Sigmoid colon (tissue), 6 donors: ENCODE measurements at regions not wholly inside any gene's neighbourhood (a gene's known extent, or its start where the extent isn't known, plus 50 kb on each side); places are given as distances from the start of the nearest gene placed in this dataset.

Source experiments
- DNase-seq: peaks from one replicate; pipeline ENCODE4 v3.0.0-alpha.2; 2019
- H3K27ac ChIP-seq, 4 donors: fragments of 200-600 bp; sonication (generic); one replicate each; pipeline ENCODE4 v1.5.1; 2016 to 2019; ENCODE audit warnings: mild to moderate bottlenecking in 1 of 4
- H3K27me3 ChIP-seq, 3 donors: fragments of 200-600 bp; sonication (generic); one replicate each; pipeline ENCODE4 v1.5.1; 2019; ENCODE audit warnings: mild to moderate bottlenecking in 1 of 3
- H3K36me3 ChIP-seq, 4 donors: fragments of 200-600 bp; sonication (generic); one replicate each; pipeline ENCODE4 v1.5.1; 2016 to 2019
- H3K4me1 ChIP-seq, 4 donors: fragments of 200-600 bp; sonication (generic); one replicate each; pipeline ENCODE4 v1.5.1; 2017 to 2019
- H3K4me3 ChIP-seq, 4 donors: fragments of 200-600 bp; sonication (generic); one replicate each; pipeline ENCODE4 v1.5.1; 2017 to 2019; ENCODE audit warnings: mild to moderate bottlenecking in 2 of 4, moderate library complexity in 1 of 4
- H3K9me3 ChIP-seq, 4 donors: fragments of 200-600 bp in 3 of 4; sonication (generic) in 3 of 4; one replicate each; pipeline versions ENCODE4 v1.5.1 to v1.6.1; 2013 to 2019
- EP300 ChIP-seq, 4 donors: sonication (generic); formaldehyde crosslinking; IDR thresholded peaks; one replicate each; pipeline ENCODE4 v1.6.1; 2017; ENCODE audit warnings: antibody characterized with exemption in 4 of 4
- POLR2A ChIP-seq, 2 donors: fragments of 450-650 bp; IDR thresholded peaks; one replicate each; pipeline ENCODE4 v1.6.1; 2016; ENCODE audit warnings: antibody characterized with exemption in 2 of 2, mild to moderate bottlenecking in 2 of 2, moderate library complexity in 2 of 2
- POLR2AphosphoS5 ChIP-seq, 4 donors: sonication (generic); formaldehyde crosslinking; IDR thresholded peaks; one replicate each; pipeline ENCODE4 v1.6.1; 2017; ENCODE audit warnings: antibody characterized with exemption in 4 of 4
- WGBS, 2 donors: extraction: QIAGEN DNeasy Blood & Tissue Kit; methylation state at CpG; one replicate each; pipeline ENCODE4 v1.1.7; 2013; 5-methylcytosine and 5-hydroxymethylcytosine counted together
- intact Hi-C: fragments of 100-400 bp; cut with DNase I; formaldehyde crosslinking; loops from one replicate; pipeline ENCODE4 v1.15.1; 2023
- TF ChIP-seq, protein P1 (sequence below), 4 experiments: fragments of 450-650 bp in 3 of 4; fragments of 200-600 bp in 1 of 4; IDR thresholded peaks; one replicate each; pipeline ENCODE4 v1.5.1; 2016 to 2019; ENCODE audit warnings: antibody characterized with exemption in 4 of 4, mild to moderate bottlenecking in 3 of 4, moderate library complexity in 2 of 4
- donor health status: healthy with polysubstance abuse.
- donor health status: healthy.

DNA sequence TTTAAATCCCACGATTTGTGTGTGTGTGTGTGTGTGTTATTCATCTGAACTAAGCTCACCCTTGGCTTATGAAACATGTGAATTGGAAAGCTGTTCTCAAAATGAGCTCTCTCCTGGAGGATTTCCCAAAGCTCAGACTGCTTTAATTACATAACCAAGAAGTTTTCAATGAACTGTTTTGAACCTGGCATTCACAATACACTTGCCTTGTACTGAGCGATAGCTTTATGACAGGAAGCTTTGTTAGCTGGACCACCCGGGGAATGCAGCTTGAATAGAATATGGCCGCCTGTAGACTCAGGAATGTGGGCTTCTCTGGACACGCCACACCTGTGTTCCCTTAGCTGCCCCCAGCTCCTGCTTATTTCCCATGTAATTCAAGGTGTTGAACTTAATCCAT, 71.4 kb upstream of the PREP start:
- H3K36me3 ChIP-seq: no peaks in the 10 kb centered on the region
- no peak for DNase-seq
- TF ChIP-seq POLR2AphosphoS5 (IDR thresholded peaks at IDR 0.05): no peak
- TF ChIP-seq EP300 (IDR thresholded peaks at IDR 0.05): no peak
- TF ChIP-seq POLR2A (IDR thresholded peaks at IDR 0.05): no peak
- TF ChIP-seq, protein P1, sequence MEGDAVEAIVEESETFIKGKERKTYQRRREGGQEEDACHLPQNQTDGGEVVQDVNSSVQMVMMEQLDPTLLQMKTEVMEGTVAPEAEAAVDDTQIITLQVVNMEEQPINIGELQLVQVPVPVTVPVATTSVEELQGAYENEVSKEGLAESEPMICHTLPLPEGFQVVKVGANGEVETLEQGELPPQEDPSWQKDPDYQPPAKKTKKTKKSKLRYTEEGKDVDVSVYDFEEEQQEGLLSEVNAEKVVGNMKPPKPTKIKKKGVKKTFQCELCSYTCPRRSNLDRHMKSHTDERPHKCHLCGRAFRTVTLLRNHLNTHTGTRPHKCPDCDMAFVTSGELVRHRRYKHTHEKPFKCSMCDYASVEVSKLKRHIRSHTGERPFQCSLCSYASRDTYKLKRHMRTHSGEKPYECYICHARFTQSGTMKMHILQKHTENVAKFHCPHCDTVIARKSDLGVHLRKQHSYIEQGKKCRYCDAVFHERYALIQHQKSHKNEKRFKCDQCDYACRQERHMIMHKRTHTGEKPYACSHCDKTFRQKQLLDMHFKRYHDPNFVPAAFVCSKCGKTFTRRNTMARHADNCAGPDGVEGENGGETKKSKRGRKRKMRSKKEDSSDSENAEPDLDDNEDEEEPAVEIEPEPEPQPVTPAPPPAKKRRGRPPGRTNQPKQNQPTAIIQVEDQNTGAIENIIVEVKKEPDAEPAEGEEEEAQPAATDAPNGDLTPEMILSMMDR (IDR thresholded peaks at IDR 0.05): no peak
- no peaks in the 10 kb centered on the region for H3K4me1 ChIP-seq
- peaks cover 0 to 5% (median 0%) of the 10 kb centered on the region in 4 donors for H3K9me3 ChIP-seq
- intact Hi-C loops: no loop called here
- no peaks in the 10 kb centered on the region for H3K27me3 ChIP-seq
- no peak overlapping the region for H3K4me3 ChIP-seq
- WGBS, 2 donors: 76 to 84% methylated on average over 5 of the region's 5 CpGs
- no peak overlapping the region for H3K27ac ChIP-seq

DNA sequence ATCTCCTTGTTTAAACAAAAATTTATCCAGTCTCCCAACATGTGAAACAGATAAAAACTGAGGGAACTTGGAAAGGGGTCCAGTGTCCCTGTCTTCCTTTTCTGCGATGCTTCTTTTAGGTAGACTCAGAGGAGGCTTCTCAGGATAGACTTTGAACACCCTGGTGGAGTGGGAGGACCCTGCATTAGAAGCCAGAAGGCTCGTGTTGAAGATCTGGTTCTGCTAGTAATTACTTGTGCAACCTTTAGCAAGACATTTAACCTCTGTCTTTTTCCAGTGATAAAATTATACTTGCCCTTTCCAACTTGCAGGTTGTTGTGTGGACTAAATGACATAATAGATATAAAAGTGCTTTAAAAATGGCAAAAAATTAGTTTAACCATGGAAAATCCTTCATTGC, 67.1 kb upstream of the PREP start:
- H3K36me3 ChIP-seq: no peaks in the 10 kb centered on the region
- no peaks in the 10 kb centered on the region for H3K4me1 ChIP-seq
- no peaks in the 10 kb centered on the region for H3K27me3 ChIP-seq
- TF ChIP-seq POLR2AphosphoS5 (IDR thresholded peaks at IDR 0.05): no peak
- TF ChIP-seq, protein P1 (IDR thresholded peaks at IDR 0.05): no peak
- no peak for TF ChIP-seq EP300 (IDR thresholded peaks at IDR 0.05)
- TF ChIP-seq POLR2A (IDR thresholded peaks at IDR 0.05): no peak
- H3K9me3 ChIP-seq: peaks cover 0 to 14% (median 3%) of the 10 kb centered on the region in 4 donors
- H3K4me3 ChIP-seq: no peak overlapping the region
- 59 to 70% methylated on average over 2 of the region's 2 CpGs for WGBS, 2 donors
- intact Hi-C loops: no loop called here
- DNase-seq: no peak
- no peak overlapping the region for H3K27ac ChIP-seq

DNA sequence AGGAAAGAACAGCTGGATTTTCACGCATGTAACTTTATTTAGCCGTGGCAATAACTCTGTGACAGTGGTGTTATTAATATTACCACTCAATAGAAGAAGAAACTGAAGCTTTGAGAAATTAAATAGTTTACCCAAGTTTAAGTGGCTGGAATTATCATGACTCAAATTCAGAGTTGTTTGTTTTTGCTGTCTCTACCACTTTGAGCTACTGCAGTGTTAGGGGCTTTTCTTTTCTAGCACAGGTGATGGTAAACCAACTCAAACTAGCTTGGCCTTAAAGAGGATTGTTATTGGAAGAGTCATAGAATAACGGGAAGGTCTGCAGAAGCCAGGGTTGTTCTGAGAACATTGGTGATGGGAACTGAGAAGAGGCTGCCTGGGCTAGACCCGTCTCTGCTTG, 66.0 kb upstream of the PREP start:
- 75 to 83% methylated on average over 4 of the region's 4 CpGs for WGBS, 2 donors

DNA sequence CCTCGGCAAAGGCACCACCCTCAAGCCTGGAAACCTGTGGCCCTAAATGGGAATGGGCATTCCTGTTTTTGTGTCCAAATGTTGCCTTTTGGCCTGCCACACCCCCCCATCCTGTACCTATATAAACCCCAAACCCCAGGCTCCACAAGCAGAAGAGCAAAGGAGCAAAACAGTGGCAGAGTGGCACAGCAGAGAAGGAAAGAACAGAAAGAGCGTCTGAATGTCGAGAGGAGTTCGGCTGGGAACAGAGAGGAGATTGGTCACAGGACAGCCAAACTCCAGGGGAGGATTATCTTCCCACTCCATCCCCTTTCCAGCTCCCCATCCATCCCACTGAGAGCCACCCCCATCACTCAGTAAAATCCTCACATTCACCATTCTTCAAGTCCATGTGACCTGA, 58.0 kb upstream of the PREP start:
- intact Hi-C loops: no loop called here
- no peaks in the 10 kb centered on the region for H3K27me3 ChIP-seq
- no peak for DNase-seq
- peaks cover 0 to 7% (median under 1%) of the 10 kb centered on the region in 4 donors for H3K9me3 ChIP-seq
- H3K4me3 ChIP-seq: no peak overlapping the region
- H3K27ac ChIP-seq: no peak overlapping the region
- TF ChIP-seq, protein P1 (IDR thresholded peaks at IDR 0.05): no peak
- TF ChIP-seq POLR2A (IDR thresholded peaks at IDR 0.05) (no peak), EP300 (IDR thresholded peaks at IDR 0.05) (no peak), POLR2AphosphoS5 (IDR thresholded peaks at IDR 0.05) (no peak)
- H3K4me1 ChIP-seq: no peaks in the 10 kb centered on the region
- 97 to 98% methylated on average over 4 of the region's 4 CpGs for WGBS, 2 donors
- no peaks in the 10 kb centered on the region for H3K36me3 ChIP-seq

More for the DNA sequence above, 66.0 kb upstream of the PREP start:
- TF ChIP-seq POLR2AphosphoS5 (IDR thresholded peaks at IDR 0.05): no peak
- no peak for TF ChIP-seq POLR2A (IDR thresholded peaks at IDR 0.05)
- no peak for TF ChIP-seq EP300 (IDR thresholded peaks at IDR 0.05)
- TF ChIP-seq, protein P1 (IDR thresholded peaks at IDR 0.05): no peak
- Histone ChIP-seq H3K4me1 (no peaks in the 10 kb centered on the region), H3K4me3 (no peak overlapping the region), H3K27me3 (no peaks in the 10 kb centered on the region), H3K9me3 (peaks cover 0 to 14% (median 3%) of the 10 kb centered on the region in 4 donors), H3K27ac (no peak overlapping the region), H3K36me3 (no peaks in the 10 kb centered on the region)
- no peak for DNase-seq
- intact Hi-C loops: no loop called here

DNA sequence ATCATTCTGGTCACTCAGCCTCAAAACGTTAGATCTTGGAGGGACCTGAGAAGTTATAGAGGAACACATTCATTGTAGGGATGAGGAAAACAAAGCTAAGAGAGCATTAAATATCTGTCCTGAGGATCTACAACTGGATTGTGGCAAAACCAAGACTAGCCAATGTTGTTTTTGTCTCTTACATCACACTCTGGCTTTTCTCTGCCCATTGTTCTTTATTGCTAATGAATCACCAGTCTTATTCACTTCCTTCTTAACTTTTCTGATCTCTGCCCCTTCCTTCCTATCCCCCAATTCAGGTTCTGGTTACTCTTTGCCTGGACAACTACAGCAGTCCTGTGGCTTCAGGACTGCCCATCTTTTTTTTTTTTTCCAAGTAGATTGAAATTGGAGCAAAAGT, 57.0 kb upstream of the PREP start:
- WGBS, 2 donors: 81 to 92% methylated on average over 1 of the region's 1 CpG
- Histone ChIP-seq H3K4me3 (no peak overlapping the region), H3K9me3 (no peaks in the 10 kb centered on the region), H3K27ac (no peak overlapping the region), H3K27me3 (no peaks in the 10 kb centered on the region), H3K4me1 (no peaks in the 10 kb centered on the region), H3K36me3 (no peaks in the 10 kb centered on the region)
- no peak for DNase-seq
- intact Hi-C loops: no loop called here
- no peak for TF ChIP-seq POLR2A (IDR thresholded peaks at IDR 0.05)
